Mesendoderm (in vitro differentiated cells): ENCODE measurements at regions not wholly inside any gene's neighbourhood (a gene's known extent, or its start where the extent isn't known, plus 50 kb on each side); places are given as distances from the start of the nearest gene placed in this dataset.
A peak's percentile ranks its signal among the peaks of the same experiment; 100 is the strongest.
"Not testable (repeated sequence)": the region's sequence is repeated elsewhere in the genome, so short reads cannot be mapped to it uniquely, and the experiment has no call there.

ENCODE experiments used
- DNase-seq: peaks from one replicate; pipeline ENCODE4 v3.0.0; 2013
- H2AK5ac ChIP-seq: 2 replicates; pipeline ENCODE4 v1.6.1; 2013; ENCODE audit warnings: low read length, inconsistent platforms
- H2BK120ac ChIP-seq: 2 replicates; pipeline ENCODE4 v1.6.1; 2013; ENCODE audit warnings: low read depth, mild to moderate bottlenecking, low read length, moderate library complexity, mixed read lengths
- H2BK15ac ChIP-seq: replicated peaks from 2 replicates; pipeline ENCODE4 v1.6.1; 2013; ENCODE audit warnings: low read depth, mild to moderate bottlenecking, moderate library complexity
- H2BK5ac ChIP-seq: 2 replicates; pipeline ENCODE4 v1.6.1; 2013; ENCODE audit warnings: low read length, inconsistent platforms
- H3K18ac ChIP-seq: 2 replicates; pipeline ENCODE4 v1.6.1; 2013; ENCODE audit warnings: mild to moderate bottlenecking, low read length, mixed read lengths
- H3K23ac ChIP-seq: one replicate; pipeline ENCODE4 v1.6.1; 2013; ENCODE audit warnings: low read length
- H3K27ac ChIP-seq: 2 replicates; pipeline ENCODE4 v1.5.1; 2013; ENCODE audit warnings: low read depth, mild to moderate bottlenecking, inconsistent platforms, low read length, moderate library complexity
- H3K27me3 ChIP-seq: 2 replicates; pipeline ENCODE4 v1.6.1; 2013; ENCODE audit warnings: low read length, control low read depth, mild to moderate bottlenecking, inconsistent platforms; ENCODE audit not compliant: insufficient read depth, poor library complexity
- H3K36me3 ChIP-seq: 2 replicates; pipeline ENCODE4 v1.6.1; 2013; ENCODE audit warnings: low read length, inconsistent platforms; ENCODE audit not compliant: control insufficient read depth, insufficient read depth
- H3K4ac ChIP-seq: one replicate; pipeline ENCODE4 v1.6.1; 2013; ENCODE audit warnings: low read depth, mild to moderate bottlenecking, low read length, moderate library complexity
- H3K4me1 ChIP-seq: 2 replicates; pipeline ENCODE4 v1.6.1; 2013; ENCODE audit warnings: low read depth, low read length, inconsistent platforms; ENCODE audit not compliant: control insufficient read depth
- H3K4me2 ChIP-seq: 2 replicates; pipeline ENCODE4 v1.6.1; 2013; ENCODE audit warnings: low read length
- H3K4me3 ChIP-seq: 2 replicates; pipeline ENCODE4 v1.5.1; 2013; ENCODE audit warnings: mild to moderate bottlenecking, low read length
- H3K56ac ChIP-seq: one replicate; pipeline ENCODE4 v1.6.1; 2013; ENCODE audit warnings: low read length
- H3K79me1 ChIP-seq: 2 replicates; pipeline ENCODE4 v1.6.1; 2013; ENCODE audit warnings: low read length, inconsistent platforms
- H3K79me2 ChIP-seq: 2 replicates; pipeline ENCODE4 v1.6.1; 2013; ENCODE audit warnings: mild to moderate bottlenecking, low read length; ENCODE audit not compliant: control insufficient read depth, insufficient read depth
- H3K9ac ChIP-seq: 2 replicates; pipeline ENCODE4 v1.6.1; 2013; ENCODE audit warnings: low read length, inconsistent platforms
- H4K5ac ChIP-seq: one replicate; pipeline ENCODE4 v1.6.1; 2013; ENCODE audit warnings: low read length
- H4K8ac ChIP-seq: one replicate; pipeline ENCODE4 v1.6.1; 2013; ENCODE audit warnings: low read depth, mild to moderate bottlenecking, control low read depth, low read length, moderate library complexity
- WGBS: extraction: QIAGEN DNeasy Blood & Tissue Kit; methylation state at CpG from one replicate; pipeline ENCODE4 v1.1.7; 2013; ENCODE audit warnings: low lambda C conversion rate, missing lambda C conversion rate; ENCODE audit not compliant: insufficient coverage; ENCODE audit errors: extremely low coverage; 5-methylcytosine and 5-hydroxymethylcytosine counted together

GRCh38 chr18:78828131-78828530 is 151.5 kb upstream of the SALL3 start:
- H2BK5ac ChIP-seq = no peak overlapping the region
- no peak overlapping the region for H2BK15ac ChIP-seq
- H3K56ac ChIP-seq = no peak overlapping the region
- H3K23ac ChIP-seq = no peak overlapping the region
- H3K9ac ChIP-seq = no peak overlapping the region
- peak; percentile 8 for DNase-seq
- H4K8ac ChIP-seq = no peak overlapping the region
- H3K4me1 ChIP-seq = no peaks in the 10 kb centered on the region
- no peak overlapping the region for H2BK120ac ChIP-seq
- H3K27me3 ChIP-seq = no peaks in the 10 kb centered on the region
- H2AK5ac ChIP-seq = no peak overlapping the region
- H3K4me2 ChIP-seq = no peak overlapping the region
- H3K79me1 ChIP-seq = no peaks in the 10 kb centered on the region
- H3K27ac ChIP-seq = no peak overlapping the region
- H3K18ac ChIP-seq = no peak overlapping the region
- H4K5ac ChIP-seq = no peak overlapping the region
- no CpG with 5 or more reads among the region's 3 CpGs for WGBS
- no peaks in the 10 kb centered on the region for H3K36me3 ChIP-seq
- no peak overlapping the region for H3K4ac ChIP-seq
- no peaks in the 10 kb centered on the region for H3K79me2 ChIP-seq
- H3K4me3 ChIP-seq = no peak overlapping the region

- not testable (repeated sequence) for H3K79me1 ChIP-seq, H2BK5ac ChIP-seq, H3K4me1 ChIP-seq, H3K4me3 ChIP-seq, DNase-seq, H3K27me3 ChIP-seq, H3K4ac ChIP-seq, H3K56ac ChIP-seq, H2BK120ac ChIP-seq, H3K27ac ChIP-seq, H4K5ac ChIP-seq, H2BK15ac ChIP-seq, H3K23ac ChIP-seq, H3K9ac ChIP-seq, H4K8ac ChIP-seq, H3K18ac ChIP-seq, H3K36me3 ChIP-seq, H3K79me2 ChIP-seq, H3K4me2 ChIP-seq, H2AK5ac ChIP-seq
- WGBS = no CpG with 5 or more reads among the region's 16 CpGs
Observed at GRCh38 chr18:78829026-78829425, 150.6 kb upstream of the SALL3 start.

- Histone ChIP-seq H3K4ac (no peak overlapping the region), H2BK5ac (no peak overlapping the region), H3K79me2 (no peaks in the 10 kb centered on the region), H3K18ac (no peak overlapping the region), H3K4me1 (no peaks in the 10 kb centered on the region), H3K9ac (no peak overlapping the region), H3K36me3 (no peaks in the 10 kb centered on the region), H3K79me1 (no peaks in the 10 kb centered on the region), H3K27me3 (no peaks in the 10 kb centered on the region), H3K27ac (no peak overlapping the region), H3K4me3 (no peak overlapping the region), H4K8ac (no peak overlapping the region), H2BK120ac (no peak overlapping the region), H2AK5ac (no peak overlapping the region), H3K4me2 (no peak overlapping the region), H3K23ac (no peak overlapping the region), H2BK15ac (no peak overlapping the region), H4K5ac (no peak overlapping the region), H3K56ac (no peak overlapping the region)
- WGBS = no CpG with 5 or more reads among the region's 10 CpGs
- no peak for DNase-seq
Observed at GRCh38 chr18:78830161-78830560, 149.5 kb upstream of the SALL3 start.

- Histone ChIP-seq H3K4me2 (no peak overlapping the region), H2AK5ac (no peak overlapping the region), H3K27ac (no peak overlapping the region), H3K23ac (no peak overlapping the region), H3K4ac (no peak overlapping the region), H2BK5ac (no peak overlapping the region), H2BK15ac (no peak overlapping the region), H3K27me3 (no peaks in the 10 kb centered on the region), H3K56ac (no peak overlapping the region), H3K4me1 (no peaks in the 10 kb centered on the region), H2BK120ac (no peak overlapping the region), H3K9ac (no peak overlapping the region), H4K5ac (no peak overlapping the region), H3K79me1 (no peaks in the 10 kb centered on the region), H4K8ac (no peak overlapping the region), H3K4me3 (no peak overlapping the region), H3K79me2 (no peaks in the 10 kb centered on the region), H3K36me3 (no peaks in the 10 kb centered on the region), H3K18ac (no peak overlapping the region)
- no peak for DNase-seq
- no CpG with 5 or more reads among the region's 11 CpGs for WGBS
Observed at GRCh38 chr18:78830826-78831225, 148.8 kb upstream of the SALL3 start.

- Histone ChIP-seq H2BK5ac (no peak overlapping the region), H3K18ac (no peak overlapping the region), H3K79me1 (no peaks in the 10 kb centered on the region), H2AK5ac (no peak overlapping the region), H3K23ac (no peak overlapping the region), H3K4ac (no peak overlapping the region), H3K56ac (no peak overlapping the region), H4K5ac (no peak overlapping the region), H2BK15ac (no peak overlapping the region), H3K4me1 (no peaks in the 10 kb centered on the region), H3K36me3 (no peaks in the 10 kb centered on the region), H3K4me2 (no peak overlapping the region), H3K9ac (no peak overlapping the region), H2BK120ac (no peak overlapping the region), H3K79me2 (no peaks in the 10 kb centered on the region), H3K4me3 (no peak overlapping the region), H4K8ac (no peak overlapping the region), H3K27me3 (no peaks in the 10 kb centered on the region), H3K27ac (no peak overlapping the region)
- DNase-seq = no peak
- 100% methylated on average over 1 of the region's 3 CpGs for WGBS
Observed at GRCh38 chr18:78831603-78832002, 148.0 kb upstream of the SALL3 start.

- no peak overlapping the region for H4K8ac ChIP-seq
- H3K9ac ChIP-seq = no peak overlapping the region
- H2BK120ac ChIP-seq = no peak overlapping the region
- no peaks in the 10 kb centered on the region for H3K79me1 ChIP-seq
- DNase-seq = no peak
- no CpG with 5 or more reads among the region's 11 CpGs for WGBS
- H3K18ac ChIP-seq = no peak overlapping the region
- H4K5ac ChIP-seq = no peak overlapping the region
- H3K4me1 ChIP-seq = no peaks in the 10 kb centered on the region
- no peaks in the 10 kb centered on the region for H3K79me2 ChIP-seq
- H3K23ac ChIP-seq = no peak overlapping the region
- no peak overlapping the region for H3K4me2 ChIP-seq
- no peak overlapping the region for H3K27ac ChIP-seq
- H3K36me3 ChIP-seq = no peaks in the 10 kb centered on the region
- no peak overlapping the region for H2AK5ac ChIP-seq
- no peak overlapping the region for H2BK5ac ChIP-seq
- no peak overlapping the region for H3K4ac ChIP-seq
- H3K27me3 ChIP-seq = no peaks in the 10 kb centered on the region
- no peak overlapping the region for H3K56ac ChIP-seq
- H2BK15ac ChIP-seq = no peak overlapping the region
- H3K4me3 ChIP-seq = no peak overlapping the region
Observed at GRCh38 chr18:78833833-78834232, 145.8 kb upstream of the SALL3 start.
